Tibial nerve (tissue), 4 donors: ENCODE measurements at regions not wholly inside any gene's neighbourhood (a gene's known extent, or its start where the extent isn't known, plus 50 kb on each side); places are given as distances from the start of the nearest gene placed in this dataset.

Experiments
- EP300 ChIP-seq, 2 donors: sonication (generic); formaldehyde crosslinking; IDR thresholded peaks; one replicate each; pipeline ENCODE4 v1.6.1; 2017; ENCODE audit warnings: antibody characterized with exemption in 2 of 2, mild to moderate bottlenecking in 1 of 2
- POLR2A ChIP-seq, 2 donors: fragments of 450-650 bp; IDR thresholded peaks; one replicate each; pipeline ENCODE4 v1.6.1; 2017; ENCODE audit warnings: antibody characterized with exemption in 2 of 2, mild to moderate bottlenecking in 2 of 2, moderate library complexity in 2 of 2
- TF ChIP-seq, protein P1 (sequence below), 5 experiments: fragments of 200-600 bp in 3 of 5; fragments of 450-650 bp in 2 of 5; sonication (generic) in 3 of 5; IDR thresholded peaks; one replicate each; pipeline ENCODE4 v1.5.1; 2016 to 2019; ENCODE audit warnings: antibody characterized with exemption in 5 of 5, mild to moderate bottlenecking in 3 of 5, moderate library complexity in 2 of 5

DNA sequence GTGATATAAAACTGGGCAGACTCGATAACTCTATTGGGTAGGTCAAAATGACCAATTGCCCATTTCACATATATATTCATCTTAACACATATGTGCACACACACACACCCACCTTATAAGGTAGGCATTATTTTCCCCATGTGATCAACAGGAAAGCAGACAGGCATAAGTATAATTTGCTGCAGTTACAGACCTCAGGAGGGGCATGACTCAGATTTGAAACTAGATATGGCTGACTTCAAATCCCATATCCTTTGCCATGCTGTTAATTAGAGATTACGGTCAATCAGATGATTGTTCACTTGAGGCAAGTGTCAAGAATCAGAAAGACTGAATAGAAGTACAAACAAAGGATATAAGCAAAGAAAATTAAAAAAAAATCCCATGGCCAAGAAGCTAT, 910.6 kb downstream of the NTRK3 start:
- TF ChIP-seq EP300 (IDR thresholded peaks at IDR 0.05) (no peak), POLR2A (IDR thresholded peaks at IDR 0.05) (no peak)
- TF ChIP-seq, protein P1, sequence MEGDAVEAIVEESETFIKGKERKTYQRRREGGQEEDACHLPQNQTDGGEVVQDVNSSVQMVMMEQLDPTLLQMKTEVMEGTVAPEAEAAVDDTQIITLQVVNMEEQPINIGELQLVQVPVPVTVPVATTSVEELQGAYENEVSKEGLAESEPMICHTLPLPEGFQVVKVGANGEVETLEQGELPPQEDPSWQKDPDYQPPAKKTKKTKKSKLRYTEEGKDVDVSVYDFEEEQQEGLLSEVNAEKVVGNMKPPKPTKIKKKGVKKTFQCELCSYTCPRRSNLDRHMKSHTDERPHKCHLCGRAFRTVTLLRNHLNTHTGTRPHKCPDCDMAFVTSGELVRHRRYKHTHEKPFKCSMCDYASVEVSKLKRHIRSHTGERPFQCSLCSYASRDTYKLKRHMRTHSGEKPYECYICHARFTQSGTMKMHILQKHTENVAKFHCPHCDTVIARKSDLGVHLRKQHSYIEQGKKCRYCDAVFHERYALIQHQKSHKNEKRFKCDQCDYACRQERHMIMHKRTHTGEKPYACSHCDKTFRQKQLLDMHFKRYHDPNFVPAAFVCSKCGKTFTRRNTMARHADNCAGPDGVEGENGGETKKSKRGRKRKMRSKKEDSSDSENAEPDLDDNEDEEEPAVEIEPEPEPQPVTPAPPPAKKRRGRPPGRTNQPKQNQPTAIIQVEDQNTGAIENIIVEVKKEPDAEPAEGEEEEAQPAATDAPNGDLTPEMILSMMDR (IDR thresholded peaks at IDR 0.05): no peak
